ENCODE measurements at regions not wholly inside any gene's neighbourhood (a gene's known extent, or its start where the extent isn't known, plus 50 kb on each side); places are given as distances from the start of the nearest gene placed in this dataset.

GRCh38 chr15:36110659-36110993 lies 468.8 kb upstream of the CDIN1 start:
- 50 to 57% methylated on average over 1 of the region's 1 CpG for WGBS, 2 donors
- H3K4me3 ChIP-seq (ENCODE audit: low read depth, poor library complexity, severe bottlenecking), result no peak overlapping the region
- TF ChIP-seq POLR2A (IDR thresholded peaks at IDR 0.05), result no peak
- TF ChIP-seq CTCF (IDR thresholded peaks at IDR 0.05), result no peak
- intact Hi-C loops (cut with DNase I; ENCODE audit: low total_unique reads), result no loop called here
- no peak for DNase-seq (ENCODE audit: low spot score in 2 of 2)

- WGBS, 2 donors, result 74 to 78% methylated on average over 6 of the region's 6 CpGs
- TF ChIP-seq POLR2A (IDR thresholded peaks at IDR 0.05), result no peak
- intact Hi-C loops (cut with DNase I; ENCODE audit: low total_unique reads), result no loop called here
- DNase-seq (ENCODE audit: low spot score in 2 of 2), result no peak
- H3K4me3 ChIP-seq (ENCODE audit: low read depth, poor library complexity, severe bottlenecking), result no peak overlapping the region
Observed at GRCh38 chr15:36117296-36117787, 462.1 kb upstream of the CDIN1 start.

GRCh38 chr15:36126194-36126593 lies 453.2 kb upstream of the CDIN1 start:
- H3K4me3 ChIP-seq (ENCODE audit: low read depth, poor library complexity, severe bottlenecking), result no peak overlapping the region
- WGBS, 2 donors, result 84 to 94% methylated on average over 2 of the region's 2 CpGs
- no peak for DNase-seq (ENCODE audit: low spot score in 2 of 2)
- intact Hi-C loops (cut with DNase I; ENCODE audit: low total_unique reads), result no loop called here
- TF ChIP-seq POLR2A (IDR thresholded peaks at IDR 0.05) (no peak), CTCF (IDR thresholded peaks at IDR 0.05) (no peak)

- intact Hi-C loops (cut with DNase I; ENCODE audit: low total_unique reads), result no loop called here
Observed at GRCh38 chr15:36130641-36131310, 448.6 kb upstream of the CDIN1 start.

GRCh38 chr15:36133742-36134141 lies 445.7 kb upstream of the CDIN1 start:
- no peak for DNase-seq (ENCODE audit: low spot score in 2 of 2)
- no peak overlapping the region for H3K4me3 ChIP-seq (ENCODE audit: low read depth, poor library complexity, severe bottlenecking)
- intact Hi-C loops (cut with DNase I; ENCODE audit: low total_unique reads), result no loop called here
- 59 to 60% methylated on average over 2 of the region's 2 CpGs for WGBS, 2 donors
- TF ChIP-seq POLR2A (IDR thresholded peaks at IDR 0.05) (no peak), CTCF (IDR thresholded peaks at IDR 0.05) (no peak)

More at GRCh38 chr15:36130641-36131310, 448.6 kb upstream of the CDIN1 start:
- WGBS, 2 donors, result 45 to 57% methylated on average over 3 of the region's 3 CpGs
- DNase-seq (ENCODE audit: low spot score in 2 of 2), result no peak
- TF ChIP-seq POLR2A (IDR thresholded peaks at IDR 0.05), result no peak
- TF ChIP-seq CTCF (IDR thresholded peaks at IDR 0.05), result no peak
- H3K4me3 ChIP-seq (ENCODE audit: low read depth, poor library complexity, severe bottlenecking), result no peak overlapping the region

GRCh38 chr15:36136049-36136448 lies 443.4 kb upstream of the CDIN1 start:
- DNase-seq (ENCODE audit: low spot score in 2 of 2), result no peak
- no peak overlapping the region for H3K4me3 ChIP-seq (ENCODE audit: low read depth, poor library complexity, severe bottlenecking)
- intact Hi-C loops (cut with DNase I; ENCODE audit: low total_unique reads), result no loop called here
- no peak for TF ChIP-seq CTCF (IDR thresholded peaks at IDR 0.05)
- TF ChIP-seq POLR2A (IDR thresholded peaks at IDR 0.05), result no peak
- WGBS, 2 donors, result 82 to 89% methylated on average over 2 of the region's 2 CpGs

Measured in lower leg skin (tissue), 4 donors.